ENCODE measurements at regions not wholly inside any gene's neighbourhood (a gene's known extent, or its start where the extent isn't known, plus 50 kb on each side); places are given as distances from the start of the nearest gene placed in this dataset.

- Histone ChIP-seq H3K27me3 (ENCODE audit: low read length) (no peaks in the 10 kb centered on the region), H2AFZ (ENCODE audit: low read length) (no peak overlapping the region), H3F3A (ENCODE audit: low read length, unreplicated experiment) (no peaks in the 10 kb centered on the region), H3K4me2 (ENCODE audit: low read length) (no peak overlapping the region), H3K4me1 (ENCODE audit: insufficient read depth, low read length) (no peaks in the 10 kb centered on the region), H3K9ac (ENCODE audit: low read length) (no peak overlapping the region), H3K36me3 (ENCODE audit: low read depth, low read length) (no peaks in the 10 kb centered on the region), H3K9me3 (ENCODE audit: low read length) (peaks cover 20% of the 10 kb centered on the region; the same call in 1 of the 2 replicates), H3K79me2 (ENCODE audit: low read length) (no peaks in the 10 kb centered on the region), H4K20me1 (ENCODE audit: low read length) (no peaks in the 10 kb centered on the region), H3K27ac (ENCODE audit: low read length) (no peak overlapping the region), H3K9me2 (replicated peaks; ENCODE audit: low read length) (no peaks in the 10 kb centered on the region), H3K4me3 (ENCODE audit: low read length) (no peak overlapping the region)
- TF ChIP-seq EZH2phosphoT487 (IDR thresholded peaks at IDR 0.05; ENCODE audit: borderline replicate concordance, low read length) (no peak), EZH2 (IDR thresholded peaks at IDR 0.05; ENCODE audit: low read length, unreplicated experiment) (no peak), CTCF (conservative IDR thresholded peaks at IDR 0.05; ENCODE audit: low read depth, low read length) (no peak)
- ATAC-seq, result no peak
- ChIA-PET POLR2A (ENCODE audit: unreplicated experiment) (no interaction called here), CTCF (no interaction called here)
- no peak for DNase-seq
- no TSS peak for BruUV-seq (replicated peaks)
- intact Hi-C loops (cut with micrococcal nuclease), result no loop called here
Measured at GRCh38 chr20:40085513-40085912, 603.5 kb downstream of the MAFB start.

GRCh38 chr20:40082436-40082835 lies 606.6 kb downstream of the MAFB start:
- Histone ChIP-seq H3K9me2 (replicated peaks; ENCODE audit: low read length) (no peaks in the 10 kb centered on the region), H3K27ac (ENCODE audit: low read length) (no peak overlapping the region), H3K4me2 (ENCODE audit: low read length) (no peak overlapping the region), H3K9ac (ENCODE audit: low read length) (no peak overlapping the region), H3K9me3 (ENCODE audit: low read length) (peaks cover 20% of the 10 kb centered on the region), H2AFZ (ENCODE audit: low read length) (no peak overlapping the region), H3K36me3 (ENCODE audit: low read depth, low read length) (no peaks in the 10 kb centered on the region), H3K27me3 (ENCODE audit: low read length) (no peaks in the 10 kb centered on the region), H3K4me3 (ENCODE audit: low read length) (no peak overlapping the region), H3F3A (ENCODE audit: low read length, unreplicated experiment) (no peaks in the 10 kb centered on the region), H4K20me1 (ENCODE audit: low read length) (no peaks in the 10 kb centered on the region), H3K4me1 (ENCODE audit: insufficient read depth, low read length) (no peaks in the 10 kb centered on the region), H3K79me2 (ENCODE audit: low read length) (no peaks in the 10 kb centered on the region)
- DNase-seq, result no peak
- POLR2A ChIA-PET (ENCODE audit: unreplicated experiment), result no interaction called here
- intact Hi-C loops (cut with micrococcal nuclease), result no loop called here
- CTCF ChIA-PET, result no interaction called here
- ATAC-seq, result no peak
- no TSS peak for BruUV-seq (replicated peaks)
- no peak for TF ChIP-seq EZH2phosphoT487 (IDR thresholded peaks at IDR 0.05; ENCODE audit: borderline replicate concordance, low read length)
- TF ChIP-seq EZH2 (IDR thresholded peaks at IDR 0.05; ENCODE audit: low read length, unreplicated experiment), result no peak
- no peak for TF ChIP-seq CTCF (conservative IDR thresholded peaks at IDR 0.05; ENCODE audit: low read depth, low read length)

- H3K9ac ChIP-seq (ENCODE audit: low read length), result no peak overlapping the region
- H4K20me1 ChIP-seq (ENCODE audit: low read length), result no peaks in the 10 kb centered on the region
- H3K9me2 ChIP-seq (replicated peaks; ENCODE audit: low read length), result no peaks in the 10 kb centered on the region
- H3K27me3 ChIP-seq (ENCODE audit: low read length), result no peaks in the 10 kb centered on the region
- H3K27ac ChIP-seq (ENCODE audit: low read length), result no peak overlapping the region
- ChIA-PET CTCF (no interaction called here), POLR2A (ENCODE audit: unreplicated experiment) (no interaction called here)
- no peaks in the 10 kb centered on the region for H3K36me3 ChIP-seq (ENCODE audit: low read depth, low read length)
- H3K9me3 ChIP-seq (ENCODE audit: low read length), result peaks cover 14% of the 10 kb centered on the region
- DNase-seq (no peak), ATAC-seq (no peak)
- no peaks in the 10 kb centered on the region for H3K4me1 ChIP-seq (ENCODE audit: insufficient read depth, low read length)
- intact Hi-C loops (cut with micrococcal nuclease), result no loop called here
- no peaks in the 10 kb centered on the region for H3F3A ChIP-seq (ENCODE audit: low read length, unreplicated experiment)
- no peak overlapping the region for H2AFZ ChIP-seq (ENCODE audit: low read length)
- no peak for TF ChIP-seq EZH2 (IDR thresholded peaks at IDR 0.05; ENCODE audit: low read length, unreplicated experiment)
- no peak for TF ChIP-seq CTCF (conservative IDR thresholded peaks at IDR 0.05; ENCODE audit: low read depth, low read length)
- no peak for TF ChIP-seq EZH2phosphoT487 (IDR thresholded peaks at IDR 0.05; ENCODE audit: borderline replicate concordance, low read length)
- H3K4me3 ChIP-seq (ENCODE audit: low read length), result no peak overlapping the region
- BruUV-seq (replicated peaks), result no TSS peak
- no peak overlapping the region for H3K4me2 ChIP-seq (ENCODE audit: low read length)
- no peaks in the 10 kb centered on the region for H3K79me2 ChIP-seq (ENCODE audit: low read length)
Measured at GRCh38 chr20:40081653-40082052, 607.4 kb downstream of the MAFB start.
